Ishikawa (cell line): ENCODE measurements at regions not wholly inside any gene's neighbourhood (a gene's known extent, or its start where the extent isn't known, plus 50 kb on each side); places are given as distances from the start of the nearest gene placed in this dataset.
A peak's percentile ranks its signal among the peaks of the same experiment; 100 is the strongest.

Experiments used
- CEBPB ChIP-seq: IDR thresholded peaks from 2 replicates; pipeline ENCODE4 v1.6.1; 2012
- CREB1 ChIP-seq: IDR thresholded peaks from 2 replicates; pipeline ENCODE4 v1.6.1; 2012; ENCODE audit warnings: low read depth
- EGR1 ChIP-seq: IDR thresholded peaks from 2 replicates; pipeline ENCODE4 v1.6.1; 2012
- EP300 ChIP-seq: IDR thresholded peaks from 2 replicates; pipeline ENCODE4 v1.6.1; 2012; ENCODE audit warnings: borderline replicate concordance
- FOXM1 ChIP-seq: IDR thresholded peaks from 2 replicates; pipeline ENCODE4 v1.6.1; 2012; ENCODE audit warnings: low read depth, borderline replicate concordance
- NFIC ChIP-seq: IDR thresholded peaks from 2 replicates; pipeline ENCODE4 v1.6.1; 2012
- RAD21 ChIP-seq: IDR thresholded peaks from 2 replicates; pipeline ENCODE4 v1.6.1; 2012; ENCODE audit warnings: low read depth
- REST ChIP-seq: IDR thresholded peaks from 2 replicates; pipeline ENCODE4 v1.6.1; 2012; ENCODE audit warnings: low read depth, mild to moderate bottlenecking
- TAF1 ChIP-seq: IDR thresholded peaks from 2 replicates; pipeline ENCODE4 v1.6.1; 2012; ENCODE audit warnings: low read depth, mild to moderate bottlenecking
- TEAD4 ChIP-seq: IDR thresholded peaks from 2 replicates; pipeline ENCODE4 v1.6.1; 2012
- USF1 ChIP-seq: IDR thresholded peaks from 2 replicates; pipeline ENCODE4 v1.6.1; 2012
- YY1 ChIP-seq: IDR thresholded peaks from 2 replicates; pipeline ENCODE4 v1.6.1; 2012; ENCODE audit warnings: low read depth
- ZBTB7A ChIP-seq: IDR thresholded peaks from 2 replicates; pipeline ENCODE4 v1.6.1; 2012; ENCODE audit warnings: low read depth
- TF ChIP-seq, protein P1 (sequence below): IDR thresholded peaks from 2 replicates; pipeline ENCODE4 v1.6.1; 2012

- TF ChIP-seq NFIC (no peak), TEAD4 (no peak), FOXM1 (no peak), EGR1 (no peak), ZBTB7A (no peak), USF1 (no peak), TAF1 (no peak), REST (no peak), RAD21 (no peak), CREB1 (no peak), CEBPB (no peak), YY1 (no peak)
- TF ChIP-seq, protein P1, sequence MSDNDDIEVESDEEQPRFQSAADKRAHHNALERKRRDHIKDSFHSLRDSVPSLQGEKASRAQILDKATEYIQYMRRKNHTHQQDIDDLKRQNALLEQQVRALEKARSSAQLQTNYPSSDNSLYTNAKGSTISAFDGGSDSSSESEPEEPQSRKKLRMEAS, result no peak
Observed at GRCh38 chr2:489838-490237, 187.4 kb downstream of the TMEM18 start.

DNA sequence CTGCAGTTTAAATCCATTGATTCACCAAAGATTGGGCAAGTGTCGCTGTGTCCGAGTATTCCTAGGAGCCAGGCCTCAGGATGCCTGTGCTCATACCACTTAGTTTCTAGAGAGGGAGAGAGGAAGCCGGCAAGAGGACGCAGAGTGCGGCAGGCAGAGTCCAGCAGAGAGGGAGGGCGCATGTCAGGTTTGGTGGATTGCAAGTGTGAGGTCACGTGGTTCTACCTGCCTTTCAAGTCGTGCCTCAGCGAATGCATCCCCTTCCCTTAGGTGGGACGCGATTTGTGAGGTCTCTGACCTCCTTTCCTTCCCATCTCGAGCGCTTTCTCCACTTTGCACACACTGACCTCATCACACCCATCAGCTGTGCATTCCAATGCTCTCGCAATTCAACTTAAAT, 188.1 kb downstream of the TMEM18 start:
- 0 out of 2 replicates have a peak, but pooled peaks have one; percentile 30 for TF ChIP-seq USF1
- TF ChIP-seq CREB1, result no peak

DNA sequence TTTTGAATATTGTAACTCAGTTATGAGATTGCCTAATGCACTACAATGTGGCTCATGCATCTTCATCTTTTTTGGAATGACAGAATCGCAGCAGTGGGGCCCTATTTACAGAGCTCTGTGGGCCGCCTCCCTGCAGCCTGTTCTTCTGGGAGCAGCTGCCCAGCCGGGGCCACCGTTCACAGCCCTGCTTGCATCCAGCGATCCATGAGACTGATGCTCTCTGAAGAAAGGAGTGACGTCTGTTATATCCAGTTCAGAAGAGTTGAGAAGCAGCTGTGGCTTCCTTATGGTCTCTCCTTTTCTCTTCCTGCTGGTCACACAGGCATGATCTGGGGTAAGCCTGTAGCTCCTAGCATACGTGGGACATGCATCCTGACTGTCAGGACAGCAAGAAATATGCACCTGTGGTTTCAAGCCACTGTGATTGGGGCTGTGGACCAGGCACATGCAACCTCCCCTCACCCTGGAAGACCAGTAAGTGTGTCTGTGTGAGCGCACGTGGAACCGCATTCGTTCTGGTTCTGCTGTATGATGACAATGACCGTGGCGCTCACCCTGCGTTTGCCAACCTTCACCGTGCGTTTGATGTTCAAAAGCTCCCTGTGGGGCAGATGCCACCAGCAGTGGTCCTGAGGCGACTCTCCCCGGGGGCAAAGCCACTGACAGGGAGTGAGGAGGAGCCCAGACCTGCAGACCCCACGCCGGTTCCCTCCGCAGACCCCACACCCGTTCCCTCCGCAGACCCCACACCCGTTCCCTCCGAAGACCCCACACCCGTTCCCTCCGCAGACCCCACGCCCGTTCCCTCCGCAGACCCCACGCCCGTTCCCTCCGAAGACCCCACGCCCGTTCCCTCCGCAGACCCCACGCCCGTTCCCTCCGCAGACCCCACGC, 189.8 kb downstream of the TMEM18 start:
- no peak for TF ChIP-seq TAF1

- no peak for TF ChIP-seq FOXM1
- no peak for TF ChIP-seq TEAD4
- TF ChIP-seq ZBTB7A, result no peak
- no peak for TF ChIP-seq RAD21
- TF ChIP-seq USF1, result no peak
- TF ChIP-seq EGR1, result no peak
- TF ChIP-seq YY1, result no peak
- TF ChIP-seq TAF1, result no peak
- no peak for TF ChIP-seq CEBPB
- no peak for TF ChIP-seq NFIC
Observed at GRCh38 chr2:486371-486770, 190.8 kb downstream of the TMEM18 start.

DNA sequence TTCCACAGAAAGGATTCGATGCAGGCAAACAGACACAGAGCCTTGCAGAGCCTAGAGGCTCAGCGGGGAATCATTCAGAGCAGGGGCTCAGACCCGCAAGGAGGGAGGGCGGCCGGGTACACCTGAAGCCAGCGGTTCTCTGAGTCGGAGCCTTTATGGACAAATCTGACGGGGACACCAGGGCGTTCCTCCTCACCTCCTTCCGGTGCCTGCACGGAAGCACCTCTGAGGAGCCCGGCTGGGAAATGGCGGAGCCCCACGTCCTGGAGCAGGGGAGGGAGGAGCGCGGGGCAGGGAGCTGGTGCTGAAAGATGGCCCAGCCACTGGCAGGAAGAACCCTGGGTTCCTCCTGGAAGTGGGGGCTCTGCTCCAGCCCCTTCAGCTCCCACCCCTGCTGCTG, 193.5 kb upstream of the ALKAL2 start:
- TF ChIP-seq USF1 (no peak), RAD21 (no peak), YY1 (no peak), FOXM1 (no peak), CREB1 (no peak)

- TF ChIP-seq EP300, result no peak
- no peak for TF ChIP-seq CEBPB
- TF ChIP-seq, protein P1, result no peak
- TF ChIP-seq FOXM1, result no peak
- no peak for TF ChIP-seq TAF1
- no peak for TF ChIP-seq REST
- TF ChIP-seq CREB1, result no peak
Observed at GRCh38 chr2:479490-480176, 191.7 kb upstream of the ALKAL2 start.
